HepG2 (cell line): ENCODE measurements at regions not wholly inside any gene's neighbourhood (a gene's known extent, or its start where the extent isn't known, plus 50 kb on each side); places are given as distances from the start of the nearest gene placed in this dataset.
A peak's percentile ranks its signal among the peaks of the same experiment; 100 is the strongest.

ENCODE experiments used
- HNF4G ChIP-seq, 2 experiments: sonication (generic) in 1 of 2; formaldehyde crosslinking in 1 of 2; IDR thresholded peaks; 2 replicates each; pipeline versions ENCODE4 v1.4.0 to v1.6.1; 2011 to 2020; ENCODE audit warnings: borderline replicate concordance in 2 of 2, low read depth in 2 of 2, mild to moderate bottlenecking in 2 of 2, low read length in 1 of 2, missing genetic modification reagents in 1 of 2, moderate library complexity in 1 of 2
- KDM5B ChIP-seq: sonication (generic); formaldehyde crosslinking; IDR thresholded peaks from 2 replicates; pipeline ENCODE4 v1.4.0; 2020; ENCODE audit warnings: missing genetic modification reagents, mild to moderate bottlenecking, borderline replicate concordance
- MED1 ChIP-seq: sonication (generic); formaldehyde crosslinking; IDR thresholded peaks from 2 replicates; pipeline ENCODE4 v1.4.0; 2020; ENCODE audit warnings: missing genetic modification reagents
- MTF2 ChIP-seq: sonication (generic); formaldehyde crosslinking; IDR thresholded peaks from 2 replicates; pipeline ENCODE4 v1.5.0; 2020; ENCODE audit warnings: missing genetic modification reagents, borderline replicate concordance
- MXD3 ChIP-seq: IDR thresholded peaks from 2 replicates; pipeline ENCODE4 v1.6.1; 2016; ENCODE audit warnings: mild to moderate bottlenecking, missing biosample characterization, missing genetic modification reagents
- MYNN ChIP-seq: sonication (generic); formaldehyde crosslinking; IDR thresholded peaks from 2 replicates; pipeline ENCODE4 v1.4.0; 2020; ENCODE audit warnings: mild to moderate bottlenecking, low read depth, missing genetic modification reagents
- MZF1 ChIP-seq: sonication (generic); formaldehyde crosslinking; IDR thresholded peaks from 2 replicates; pipeline ENCODE4 v1.8.1; 2023; ENCODE audit warnings: mild to moderate bottlenecking, missing genetic modification reagents, borderline replicate concordance
- POLR2G ChIP-seq: fragments of 200-400 bp; formaldehyde crosslinking; IDR thresholded peaks from 2 replicates; pipeline ENCODE4 v1.6.1; 2018; ENCODE audit warnings: mild to moderate bottlenecking, low read depth, low read length, moderate library complexity
- RBFOX2 ChIP-seq: fragments of 200-400 bp; formaldehyde crosslinking; IDR thresholded peaks from 2 replicates; pipeline ENCODE4 v1.6.1; 2017; ENCODE audit warnings: low read depth, mild to moderate bottlenecking, low read length
- ZBTB38 ChIP-seq: sonication (generic); formaldehyde crosslinking; IDR thresholded peaks from 2 replicates; pipeline ENCODE4 v1.5.1; 2020; ENCODE audit warnings: mild to moderate bottlenecking, missing genetic modification reagents
- ZNF280D ChIP-seq: sonication (generic); formaldehyde crosslinking; IDR thresholded peaks from 2 replicates; pipeline ENCODE4 v1.5.1; 2020; ENCODE audit warnings: mild to moderate bottlenecking, missing genetic modification reagents
- ZNF296 ChIP-seq: sonication (generic); formaldehyde crosslinking; conservative IDR thresholded peaks from 2 replicates; pipeline ENCODE4 v1.5.0; 2020; ENCODE audit warnings: mild to moderate bottlenecking, missing genetic modification reagents
- ZNF326 ChIP-seq: sonication (generic); formaldehyde crosslinking; IDR thresholded peaks from 2 replicates; pipeline ENCODE4 v1.4.0; 2020; ENCODE audit warnings: missing genetic modification reagents, borderline replicate concordance
- ZNF343 ChIP-seq: sonication (generic); formaldehyde crosslinking; IDR thresholded peaks from 2 replicates; pipeline ENCODE4 v1.4.0; 2020; ENCODE audit warnings: mild to moderate bottlenecking, missing genetic modification reagents
- ZNF501 ChIP-seq: sonication (generic); formaldehyde crosslinking; IDR thresholded peaks from 2 replicates; pipeline ENCODE4 v1.5.1; 2020; ENCODE audit warnings: mild to moderate bottlenecking, moderate library complexity, missing genetic modification reagents
- ZNF790 ChIP-seq: sonication (generic); formaldehyde crosslinking; IDR thresholded peaks from 2 replicates; pipeline ENCODE4 v1.8.0; 2022; ENCODE audit warnings: missing genetic modification reagents, mild to moderate bottlenecking, borderline replicate concordance
- ZSCAN31 ChIP-seq: sonication (generic); formaldehyde crosslinking; IDR thresholded peaks from 2 replicates; pipeline ENCODE4 v1.5.0; 2020; ENCODE audit warnings: low read depth, mild to moderate bottlenecking, missing genetic modification reagents
- TF ChIP-seq, protein P1 (sequence below): IDR thresholded peaks from 2 replicates; pipeline ENCODE4 v1.6.1; 2012; ENCODE audit warnings: inconsistent platforms
- TF ChIP-seq, protein P2 (sequence below): sonication (generic); formaldehyde crosslinking; IDR thresholded peaks from 2 replicates; pipeline ENCODE4 v1.4.0; 2020; ENCODE audit warnings: missing genetic modification reagents
- TF ChIP-seq, protein P3 (sequence below): sonication (generic); formaldehyde crosslinking; IDR thresholded peaks from 2 replicates; pipeline ENCODE4 v1.4.0; 2020; ENCODE audit warnings: missing genetic modification reagents, borderline replicate concordance

- TF ChIP-seq ZSCAN31 = 0 out of 2 replicates have a peak, but pooled peaks have one; percentile 14
- no peak for TF ChIP-seq MTF2 (CRISPR knock-in tag)
- 0 out of 2 replicates have a peak, but pooled peaks have one; percentile 8 for TF ChIP-seq MED1 (CRISPR knock-in tag)
- no peak for TF ChIP-seq ZBTB38
- peak; percentile 32; the same call in 1 of the 2 replicates for TF ChIP-seq KDM5B (CRISPR knock-in tag)
- no peak for TF ChIP-seq ZNF343 (CRISPR knock-in tag)
- TF ChIP-seq MZF1 (CRISPR knock-in tag) = no peak
- TF ChIP-seq, protein P1, sequence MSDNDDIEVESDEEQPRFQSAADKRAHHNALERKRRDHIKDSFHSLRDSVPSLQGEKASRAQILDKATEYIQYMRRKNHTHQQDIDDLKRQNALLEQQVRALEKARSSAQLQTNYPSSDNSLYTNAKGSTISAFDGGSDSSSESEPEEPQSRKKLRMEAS = 0 out of 2 replicates have a peak, but pooled peaks have one; percentile 16
- TF ChIP-seq ZNF280D = peak; percentile 36; the same call in 1 of the 2 replicates
- TF ChIP-seq, protein P2, sequence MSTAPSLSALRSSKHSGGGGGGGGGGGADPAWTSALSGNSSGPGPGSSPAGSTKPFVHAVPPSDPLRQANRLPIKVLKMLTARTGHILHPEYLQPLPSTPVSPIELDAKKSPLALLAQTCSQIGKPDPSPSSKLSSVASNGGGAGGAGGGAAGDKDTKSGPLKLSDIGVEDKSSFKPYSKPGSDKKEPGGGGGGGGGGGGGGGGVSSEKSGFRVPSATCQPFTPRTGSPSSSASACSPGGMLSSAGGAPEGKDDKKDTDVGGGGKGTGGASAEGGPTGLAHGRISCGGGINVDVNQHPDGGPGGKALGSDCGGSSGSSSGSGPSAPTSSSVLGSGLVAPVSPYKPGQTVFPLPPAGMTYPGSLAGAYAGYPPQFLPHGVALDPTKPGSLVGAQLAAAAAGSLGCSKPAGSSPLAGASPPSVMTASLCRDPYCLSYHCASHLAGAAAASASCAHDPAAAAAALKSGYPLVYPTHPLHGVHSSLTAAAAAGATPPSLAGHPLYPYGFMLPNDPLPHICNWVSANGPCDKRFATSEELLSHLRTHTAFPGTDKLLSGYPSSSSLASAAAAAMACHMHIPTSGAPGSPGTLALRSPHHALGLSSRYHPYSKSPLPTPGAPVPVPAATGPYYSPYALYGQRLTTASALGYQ (CRISPR knock-in tag) = no peak
- 0 out of 2 replicates have a peak, but pooled peaks have one; percentile 43 for TF ChIP-seq ZNF501 (CRISPR knock-in tag)
- TF ChIP-seq MXD3 (CRISPR knock-in tag) = peak; percentile 47; the same call in 1 of the 2 replicates
- TF ChIP-seq HNF4G (IDR thresholded peaks at IDR 0.05; ENCODE audit: borderline replicate concordance, low read depth, low read length) = no peak
- no peak for TF ChIP-seq HNF4G (CRISPR knock-in tag; IDR thresholded peaks at IDR 0.05; ENCODE audit: borderline replicate concordance, low read depth)
- TF ChIP-seq ZNF296 (CRISPR knock-in tag) = 0 out of 2 replicates have a peak, but pooled peaks have one; percentile 49
- TF ChIP-seq ZNF790 (CRISPR knock-in tag) = no peak
- TF ChIP-seq RBFOX2 = 0 out of 2 replicates have a peak, but pooled peaks have one; percentile 36
- TF ChIP-seq, protein P3, sequence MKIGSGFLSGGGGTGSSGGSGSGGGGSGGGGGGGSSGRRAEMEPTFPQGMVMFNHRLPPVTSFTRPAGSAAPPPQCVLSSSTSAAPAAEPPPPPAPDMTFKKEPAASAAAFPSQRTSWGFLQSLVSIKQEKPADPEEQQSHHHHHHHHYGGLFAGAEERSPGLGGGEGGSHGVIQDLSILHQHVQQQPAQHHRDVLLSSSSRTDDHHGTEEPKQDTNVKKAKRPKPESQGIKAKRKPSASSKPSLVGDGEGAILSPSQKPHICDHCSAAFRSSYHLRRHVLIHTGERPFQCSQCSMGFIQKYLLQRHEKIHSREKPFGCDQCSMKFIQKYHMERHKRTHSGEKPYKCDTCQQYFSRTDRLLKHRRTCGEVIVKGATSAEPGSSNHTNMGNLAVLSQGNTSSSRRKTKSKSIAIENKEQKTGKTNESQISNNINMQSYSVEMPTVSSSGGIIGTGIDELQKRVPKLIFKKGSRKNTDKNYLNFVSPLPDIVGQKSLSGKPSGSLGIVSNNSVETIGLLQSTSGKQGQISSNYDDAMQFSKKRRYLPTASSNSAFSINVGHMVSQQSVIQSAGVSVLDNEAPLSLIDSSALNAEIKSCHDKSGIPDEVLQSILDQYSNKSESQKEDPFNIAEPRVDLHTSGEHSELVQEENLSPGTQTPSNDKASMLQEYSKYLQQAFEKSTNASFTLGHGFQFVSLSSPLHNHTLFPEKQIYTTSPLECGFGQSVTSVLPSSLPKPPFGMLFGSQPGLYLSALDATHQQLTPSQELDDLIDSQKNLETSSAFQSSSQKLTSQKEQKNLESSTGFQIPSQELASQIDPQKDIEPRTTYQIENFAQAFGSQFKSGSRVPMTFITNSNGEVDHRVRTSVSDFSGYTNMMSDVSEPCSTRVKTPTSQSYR (CRISPR knock-in tag) = no peak
- TF ChIP-seq ZNF326 (CRISPR knock-in tag) = no peak
- no peak for TF ChIP-seq MYNN
- peak; percentile 35; the same call in 1 of the 2 replicates for TF ChIP-seq POLR2G
Observed at GRCh38 chr11:8810540-8811301, 100.3 kb upstream of the AKIP1 start (continued).
